ENCODE measurements at regions not wholly inside any gene's neighbourhood (a gene's known extent, or its start where the extent isn't known, plus 50 kb on each side); places are given as distances from the start of the nearest gene placed in this dataset.

GRCh38 chr12:25637752-25638151 lies 84.7 kb upstream of the LMNTD1 start:
- TF ChIP-seq POLR2A (IDR thresholded peaks at IDR 0.05; ENCODE audit: extremely low read depth, insufficient read length) = no peak
- no peak for TF ChIP-seq CTCF (IDR thresholded peaks at IDR 0.05; ENCODE audit: low read depth, low read length)
- TF ChIP-seq MAX (IDR thresholded peaks at IDR 0.05; ENCODE audit: low read depth, low read length) = no peak
- no peak for TF ChIP-seq MYC (IDR thresholded peaks at IDR 0.05; ENCODE audit: low read depth, low read length)
- no peak for DNase-seq (ENCODE audit: low read depth)
- H3K4me3 ChIP-seq (ENCODE audit: low read depth, low read length) = no peak overlapping the region

- no peak for DNase-seq (ENCODE audit: low read depth)
- TF ChIP-seq CTCF (IDR thresholded peaks at IDR 0.05; ENCODE audit: low read depth, low read length) = no peak
- TF ChIP-seq MYC (IDR thresholded peaks at IDR 0.05; ENCODE audit: low read depth, low read length) = no peak
- TF ChIP-seq POLR2A (IDR thresholded peaks at IDR 0.05; ENCODE audit: extremely low read depth, insufficient read length) = no peak
- TF ChIP-seq MAX (IDR thresholded peaks at IDR 0.05; ENCODE audit: low read depth, low read length) = no peak
- H3K4me3 ChIP-seq (ENCODE audit: low read depth, low read length) = no peak overlapping the region
Measured at GRCh38 chr12:25639406-25639805, 86.3 kb upstream of the LMNTD1 start.

- no peak for TF ChIP-seq POLR2A (IDR thresholded peaks at IDR 0.05; ENCODE audit: extremely low read depth, insufficient read length)
- no peak for TF ChIP-seq MYC (IDR thresholded peaks at IDR 0.05; ENCODE audit: low read depth, low read length)
- TF ChIP-seq MAX (IDR thresholded peaks at IDR 0.05; ENCODE audit: low read depth, low read length) = no peak
- TF ChIP-seq CTCF (IDR thresholded peaks at IDR 0.05; ENCODE audit: low read depth, low read length) = no peak
- no peak for DNase-seq (ENCODE audit: low read depth)
- H3K4me3 ChIP-seq (ENCODE audit: low read depth, low read length) = no peak overlapping the region
Measured at GRCh38 chr12:25644979-25645378, 91.9 kb upstream of the LMNTD1 start.

- H3K4me3 ChIP-seq (ENCODE audit: low read depth, low read length) = no peak overlapping the region
- DNase-seq (ENCODE audit: low read depth) = no peak
- TF ChIP-seq MYC (IDR thresholded peaks at IDR 0.05; ENCODE audit: low read depth, low read length) = no peak
- TF ChIP-seq MAX (IDR thresholded peaks at IDR 0.05; ENCODE audit: low read depth, low read length) = no peak
- no peak for TF ChIP-seq POLR2A (IDR thresholded peaks at IDR 0.05; ENCODE audit: extremely low read depth, insufficient read length)
- no peak for TF ChIP-seq CTCF (IDR thresholded peaks at IDR 0.05; ENCODE audit: low read depth, low read length)
Measured at GRCh38 chr12:25645427-25645826, 92.3 kb upstream of the LMNTD1 start.

- no peak for DNase-seq (ENCODE audit: low read depth)
- no peak overlapping the region for H3K4me3 ChIP-seq (ENCODE audit: low read depth, low read length)
- TF ChIP-seq CTCF (IDR thresholded peaks at IDR 0.05; ENCODE audit: low read depth, low read length) (no peak), POLR2A (IDR thresholded peaks at IDR 0.05; ENCODE audit: extremely low read depth, insufficient read length) (no peak), MAX (IDR thresholded peaks at IDR 0.05; ENCODE audit: low read depth, low read length) (no peak), MYC (IDR thresholded peaks at IDR 0.05; ENCODE audit: low read depth, low read length) (no peak)
Measured at GRCh38 chr12:25651931-25652330, 98.8 kb upstream of the LMNTD1 start.

- no peak for DNase-seq (ENCODE audit: low read depth)
- TF ChIP-seq MYC (IDR thresholded peaks at IDR 0.05; ENCODE audit: low read depth, low read length) (no peak), POLR2A (IDR thresholded peaks at IDR 0.05; ENCODE audit: extremely low read depth, insufficient read length) (no peak), CTCF (IDR thresholded peaks at IDR 0.05; ENCODE audit: low read depth, low read length) (no peak), MAX (IDR thresholded peaks at IDR 0.05; ENCODE audit: low read depth, low read length) (no peak)
- H3K4me3 ChIP-seq (ENCODE audit: low read depth, low read length) = no peak overlapping the region
Measured at GRCh38 chr12:25652371-25652770, 99.3 kb upstream of the LMNTD1 start.
